Activated CD4-positive, alpha-beta T cell treated with anti-CD3 and anti-CD28 coated beads for 48 hours (primary cell): ENCODE measurements at regions not wholly inside any gene's neighbourhood (a gene's known extent, or its start where the extent isn't known, plus 50 kb on each side); places are given as distances from the start of the nearest gene placed in this dataset.
"Not testable (repeated sequence)": the region's sequence is repeated elsewhere in the genome, so short reads cannot be mapped to it uniquely, and the experiment has no call there.

Experiments used
- DNase-seq: peaks from one replicate; pipeline ENCODE4 v3.0.0-alpha.2; 2020

DNA sequence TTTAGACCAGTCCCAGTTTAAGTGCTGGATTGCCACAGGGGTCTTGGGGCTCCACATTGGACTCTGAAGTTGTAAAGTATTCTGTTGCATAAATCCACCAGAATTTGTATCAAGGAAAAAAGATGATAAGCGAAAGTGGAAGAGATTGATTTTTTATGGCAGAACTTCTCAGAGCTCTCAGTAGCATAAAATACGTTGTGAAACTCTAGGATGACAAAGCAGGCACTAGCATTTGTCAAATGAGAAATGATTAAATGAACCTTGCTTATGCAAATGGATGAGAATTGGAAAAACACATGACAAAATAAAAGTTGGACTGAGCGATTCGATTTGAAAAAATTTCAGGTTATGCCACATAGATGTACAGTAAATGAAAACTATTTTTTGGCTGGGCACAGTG lies 253.8 kb upstream of the RAB4A start:
- no peak for DNase-seq

DNA sequence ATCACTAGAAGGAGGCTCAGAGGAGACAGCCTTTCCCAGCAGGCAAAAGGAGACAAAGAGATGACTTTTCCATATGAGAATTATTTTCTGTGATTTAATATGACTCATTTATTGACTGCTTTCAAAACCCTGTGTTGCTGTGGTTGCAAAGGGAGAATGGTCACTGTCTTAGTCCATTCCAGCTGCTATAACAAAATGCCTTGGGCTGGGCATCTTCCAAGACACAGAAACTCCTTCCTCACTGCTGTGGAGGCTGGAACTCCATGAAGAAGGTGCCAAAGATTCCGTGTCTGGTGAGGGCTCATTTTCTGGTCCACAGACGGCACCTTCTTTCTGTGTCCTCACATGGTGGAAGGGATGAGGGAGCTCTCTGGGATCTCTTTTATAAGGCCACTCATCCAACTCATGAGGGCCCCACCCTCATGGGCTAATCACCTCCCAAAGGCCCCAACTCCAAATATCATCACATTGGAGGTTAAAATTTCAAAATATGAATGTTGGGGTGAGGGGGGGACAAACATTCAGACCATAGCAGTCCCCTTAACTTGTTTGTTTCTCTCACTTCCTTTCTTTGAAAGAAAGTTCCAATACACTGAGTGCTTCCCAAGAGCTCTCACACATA lies 252.1 kb upstream of the RAB4A start:
- no peak for DNase-seq

DNA sequence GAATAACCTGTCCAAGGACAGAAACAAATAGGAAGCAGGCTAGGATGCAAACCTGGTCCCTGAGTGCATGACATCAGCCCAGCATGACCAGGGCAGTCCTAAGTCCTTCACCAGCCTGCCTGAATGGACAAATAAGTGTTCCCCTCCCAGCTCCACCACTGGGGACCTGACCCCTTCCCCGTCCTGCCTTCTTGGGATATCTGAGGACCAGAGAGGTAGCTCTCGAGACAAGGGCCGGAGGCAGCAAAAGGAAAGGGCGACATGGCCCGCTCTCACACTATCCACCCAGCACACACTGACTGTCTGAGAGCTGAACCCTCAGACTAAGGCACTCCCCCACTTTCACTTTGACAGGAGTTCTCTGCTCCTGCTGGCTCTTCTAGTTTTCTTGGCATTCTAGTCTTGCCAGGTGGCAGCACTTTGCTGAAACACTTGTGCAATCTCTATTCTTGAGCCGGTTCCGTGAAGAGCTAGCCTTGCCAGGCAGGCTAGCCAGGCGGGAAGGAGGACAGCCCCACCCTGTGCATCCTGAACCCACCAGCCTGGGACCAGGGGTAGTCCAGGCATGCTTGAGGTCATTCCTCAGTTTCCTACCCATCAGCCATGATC lies 251.1 kb upstream of the RAB4A start:
- no peak for DNase-seq

DNA sequence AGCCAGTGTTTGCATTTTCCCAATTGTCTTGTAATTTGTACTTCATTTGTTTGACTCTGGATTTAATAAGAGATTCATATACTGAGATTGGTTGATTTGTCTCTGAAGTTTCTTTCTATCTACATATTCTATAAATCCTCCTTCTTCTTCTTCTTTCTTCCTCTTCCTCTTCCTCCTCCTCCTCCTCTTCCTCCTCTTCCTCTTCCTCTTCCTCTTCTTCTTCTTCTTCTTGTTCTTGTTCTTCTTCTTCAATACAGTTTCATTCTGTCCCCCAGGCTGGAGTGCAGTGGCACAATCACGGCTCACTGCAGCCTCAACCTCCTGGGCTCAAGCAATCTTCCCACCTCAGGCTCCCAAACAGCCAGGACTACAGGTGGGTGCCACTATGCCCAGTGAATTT lies 249.9 kb upstream of the RAB4A start:
- not testable (repeated sequence) for DNase-seq

DNA sequence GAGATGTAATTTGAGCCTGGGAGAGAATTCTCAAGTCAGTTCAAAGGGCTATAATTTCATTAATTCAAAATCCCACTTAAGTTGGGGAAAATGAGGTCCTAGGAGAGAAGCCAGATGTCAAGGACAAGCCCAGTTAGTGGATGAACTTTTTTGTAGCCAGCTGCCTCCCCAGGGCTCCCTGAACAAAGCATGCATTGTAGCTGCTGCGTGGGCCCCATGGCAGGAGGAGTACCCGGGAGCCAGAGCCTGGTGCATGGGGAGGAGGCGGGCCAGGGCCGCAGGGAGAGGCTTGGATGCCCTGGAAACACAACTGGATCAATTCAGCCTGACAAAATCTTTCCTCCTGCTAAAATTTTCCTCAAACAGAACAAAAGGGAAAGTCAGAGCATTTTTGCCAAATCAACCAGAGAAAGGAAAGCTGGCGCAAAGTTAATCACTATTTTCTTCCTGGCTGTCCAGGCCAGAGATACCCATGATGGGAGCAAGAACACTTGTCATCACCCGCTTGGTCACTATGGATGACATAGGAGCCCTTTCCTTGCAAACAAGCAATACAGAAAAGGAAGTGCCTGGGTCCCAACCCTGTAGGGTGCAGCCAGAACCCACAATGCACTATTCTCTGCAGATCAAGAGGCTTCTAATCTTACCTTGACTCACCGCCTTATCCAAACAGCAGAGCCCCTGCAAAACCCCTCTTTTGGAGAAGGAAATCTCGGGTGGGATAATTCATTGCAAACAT lies 248.1 kb upstream of the RAB4A start:
- DNase-seq, result no peak

DNA sequence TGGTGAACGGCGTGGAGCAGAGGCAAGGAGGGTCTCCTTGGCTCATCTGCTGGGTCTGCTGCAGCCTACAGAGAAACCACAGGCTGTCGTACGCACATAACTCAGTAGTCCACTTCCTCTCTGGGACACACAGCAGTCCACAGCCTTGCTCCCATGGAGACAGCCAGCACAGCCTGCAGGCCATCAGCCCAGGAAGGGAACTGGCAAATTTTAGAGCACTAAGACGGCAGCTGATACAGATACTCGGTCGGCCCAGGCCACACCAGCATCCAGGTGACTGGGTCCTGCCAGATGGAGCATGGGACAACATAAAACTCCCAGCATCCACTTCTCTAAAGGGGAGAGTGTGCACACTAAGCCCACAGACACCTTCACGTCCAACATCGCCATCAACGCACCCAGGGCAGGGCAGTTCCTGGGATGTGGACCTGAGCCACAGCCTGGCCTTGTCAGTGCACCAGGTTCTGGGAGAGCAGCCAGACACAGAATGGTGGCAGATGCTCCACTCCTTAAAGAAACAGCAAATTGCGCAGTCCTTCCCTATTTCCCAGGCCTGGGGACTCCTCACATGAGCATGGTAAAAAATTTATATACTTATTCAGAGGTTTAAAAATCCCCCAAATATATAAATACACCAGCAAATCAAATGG lies 247.1 kb upstream of the RAB4A start:
- no peak for DNase-seq

DNA sequence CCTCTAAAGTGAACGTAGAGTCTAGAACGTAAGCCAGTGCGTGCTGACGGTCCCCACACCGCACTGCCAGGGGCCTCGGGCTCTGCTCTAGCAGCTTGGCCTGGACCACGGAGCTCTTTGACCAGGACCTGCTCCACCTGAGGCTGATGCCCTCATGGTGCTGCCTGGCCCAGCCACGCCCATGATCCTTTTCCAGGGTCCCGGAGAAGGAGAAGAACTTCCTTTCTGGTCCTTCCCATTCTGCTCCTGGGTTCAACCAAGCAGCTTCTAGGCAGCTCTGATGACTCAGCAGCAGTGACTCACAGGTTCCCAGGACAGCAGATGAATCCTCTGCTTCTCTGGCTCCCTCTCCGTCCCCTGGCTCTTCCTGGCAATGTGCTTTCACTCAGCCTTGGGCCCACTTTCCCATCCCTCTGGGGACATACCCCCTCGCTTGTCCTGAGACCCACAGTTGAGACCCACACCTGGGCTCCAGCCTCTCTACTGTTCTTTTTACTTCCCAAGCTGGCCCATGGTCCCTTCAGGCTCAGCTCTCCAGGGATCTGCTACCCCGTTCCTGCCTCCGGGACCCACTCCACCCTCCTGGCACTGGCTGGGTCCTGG lies 246.3 kb upstream of the RAB4A start:
- peak; percentile 46 for DNase-seq

DNA sequence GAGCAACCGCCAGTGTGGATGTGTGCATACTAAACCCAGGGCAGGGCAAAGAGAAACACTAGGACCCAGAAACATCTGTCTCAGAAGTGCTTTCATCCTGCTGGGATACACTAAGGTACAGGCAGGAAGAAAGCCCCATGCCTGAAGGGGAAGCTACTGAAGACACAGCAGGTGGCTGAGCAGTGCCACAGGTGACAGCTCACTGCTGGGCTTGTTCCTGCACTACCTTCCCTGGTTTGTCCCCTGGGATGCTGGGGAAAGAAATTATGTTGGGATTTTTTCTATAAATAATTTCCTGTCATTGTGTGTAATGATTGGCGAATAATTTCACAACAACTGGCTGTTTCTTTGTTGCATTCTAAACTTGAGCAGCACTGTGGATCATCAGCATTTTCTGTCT lies 245.3 kb upstream of the RAB4A start:
- no peak for DNase-seq

DNA sequence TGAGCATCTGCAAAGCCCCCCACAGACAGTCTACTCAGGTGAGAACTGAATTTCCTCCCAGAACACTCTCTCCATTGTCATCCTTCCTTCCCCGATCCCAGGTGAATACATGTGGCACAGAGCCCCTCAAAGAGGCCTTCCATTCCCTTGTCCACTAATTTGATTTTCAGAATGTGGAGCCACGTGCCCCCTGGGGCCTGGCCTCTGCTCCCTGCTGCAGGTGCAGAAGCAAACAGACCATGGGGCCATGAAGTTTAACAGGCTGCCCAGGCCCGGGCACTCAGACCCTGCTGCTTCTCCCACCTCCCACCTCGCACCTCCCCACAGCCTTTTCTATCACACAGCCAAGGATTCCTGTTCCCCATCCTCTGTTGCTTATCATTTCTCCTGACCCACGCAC lies 243.8 kb upstream of the RAB4A start:
- no peak for DNase-seq

DNA sequence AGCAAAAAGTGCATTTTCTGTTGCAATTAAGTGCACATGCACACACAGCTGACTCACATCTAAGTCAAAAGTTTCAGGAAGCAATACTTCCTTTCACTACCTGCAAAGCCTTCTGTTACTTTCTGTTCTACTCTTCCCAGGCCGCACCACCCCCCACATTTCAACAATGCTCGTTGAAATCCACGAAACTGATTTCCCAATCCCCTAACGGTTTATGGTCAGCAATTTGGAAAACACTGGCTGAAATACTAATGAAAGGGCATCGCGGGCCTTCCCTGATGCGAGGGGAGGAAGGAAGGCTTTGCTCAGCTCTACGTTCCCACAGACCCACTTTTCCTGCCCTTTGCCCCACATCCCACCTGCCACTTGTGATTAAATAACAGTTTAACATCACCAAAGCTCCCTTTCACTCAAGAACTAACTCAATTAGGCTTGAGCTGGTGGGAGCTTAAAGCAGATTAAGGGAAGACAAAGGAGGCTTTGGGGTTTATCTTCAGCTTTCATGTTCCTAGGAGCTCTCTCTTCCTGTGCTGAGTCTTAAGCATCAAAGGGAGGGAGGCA lies 243.2 kb upstream of the RAB4A start:
- peak; percentile 36 for DNase-seq

DNA sequence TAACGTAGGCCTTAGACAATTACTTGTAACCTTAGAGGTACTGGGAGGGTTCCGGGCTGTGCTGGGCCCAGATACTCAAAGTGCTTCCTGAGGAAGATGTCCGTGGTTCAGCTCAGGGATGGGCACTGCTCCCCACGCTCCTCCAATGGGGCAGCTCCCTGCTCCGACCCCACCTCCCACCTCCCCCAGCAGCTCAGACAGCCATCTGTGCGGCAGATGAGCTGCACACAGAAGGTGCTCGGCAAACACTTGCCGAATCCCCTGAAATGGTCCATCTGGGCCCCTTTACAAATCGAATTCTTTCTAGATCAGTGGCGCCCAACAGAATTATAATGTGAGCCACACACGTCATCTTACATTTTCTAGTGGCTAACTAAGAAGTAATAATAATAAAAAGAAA lies 242.4 kb upstream of the RAB4A start:
- DNase-seq, result no peak

DNA sequence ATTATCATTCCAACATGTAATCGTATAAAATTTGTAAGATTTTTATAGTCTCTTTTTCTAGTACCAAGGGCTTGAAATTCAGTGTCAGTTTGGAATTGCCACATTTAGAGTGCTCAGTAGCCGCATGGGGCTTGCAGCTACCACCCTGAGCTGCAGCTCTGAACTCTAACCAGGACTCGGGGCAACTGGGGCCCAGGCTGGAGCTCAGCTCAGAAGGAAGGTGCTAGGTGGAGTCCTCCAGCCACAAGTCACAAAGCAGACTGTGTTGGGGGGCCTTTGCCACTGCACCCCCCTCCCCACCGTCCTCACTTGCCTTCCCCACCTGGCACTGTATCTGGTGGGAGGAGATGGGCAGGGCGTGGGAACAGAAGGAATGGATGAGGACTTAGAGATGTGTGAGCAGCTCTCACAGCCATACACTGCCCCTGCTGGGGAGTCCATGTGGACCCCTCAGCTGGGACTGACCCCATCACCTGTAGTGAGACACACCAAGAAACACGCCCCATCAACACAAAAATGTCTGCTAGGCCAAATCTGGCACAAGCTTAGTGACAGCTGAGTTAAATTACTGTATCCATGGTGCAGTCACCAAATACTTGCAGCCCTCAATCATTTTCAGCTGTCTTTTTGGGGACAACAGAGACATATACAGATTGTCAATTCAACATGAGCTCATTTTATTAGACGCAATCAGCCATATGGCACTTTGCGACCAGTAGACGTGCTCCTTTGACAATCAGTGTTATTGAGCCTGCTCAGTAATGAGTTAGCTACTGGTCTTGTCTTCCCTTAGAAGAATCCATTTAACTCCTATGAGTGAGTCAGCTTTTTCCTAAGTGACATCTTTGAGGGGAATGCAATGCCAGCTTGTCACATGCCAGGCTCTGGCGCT lies 241.7 kb upstream of the RAB4A start:
- DNase-seq, result no peak

DNA sequence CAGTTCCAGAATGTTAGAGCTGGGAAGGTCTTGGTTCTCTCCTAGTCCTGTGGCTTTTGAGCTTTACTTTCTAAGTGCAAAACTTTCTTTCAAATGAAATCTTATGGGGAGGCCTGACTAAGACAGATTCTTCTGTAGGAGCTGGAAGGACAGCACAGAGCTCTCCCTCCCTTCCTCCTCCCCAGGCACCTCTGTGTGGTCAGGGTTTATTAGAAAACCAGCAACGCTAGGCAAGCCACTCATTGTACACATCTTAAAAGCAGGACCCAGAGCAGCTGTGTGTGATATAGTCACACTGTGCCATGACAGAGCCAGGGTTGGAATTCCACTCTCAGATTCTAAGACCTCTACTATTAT lies 241.1 kb upstream of the RAB4A start:
- no peak for DNase-seq

DNA sequence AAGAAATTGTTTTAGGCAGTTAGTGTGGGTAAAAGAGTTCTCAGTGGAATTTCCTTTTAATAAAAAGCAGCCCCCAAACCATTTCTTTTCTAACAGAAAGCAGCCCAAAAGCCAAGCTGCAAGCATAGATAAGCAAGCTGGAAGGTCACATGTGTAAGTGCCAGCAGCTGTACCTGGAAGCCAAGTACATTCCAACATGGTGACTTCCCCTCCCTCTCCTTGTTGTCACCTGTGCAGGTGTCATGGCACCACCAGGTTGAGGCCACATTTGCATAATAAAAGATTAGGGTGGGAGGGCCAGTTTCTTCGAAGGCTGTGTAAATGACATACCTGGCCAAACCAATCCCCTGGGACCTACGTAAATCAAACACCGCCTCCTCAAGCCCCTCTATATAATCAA lies 240.3 kb upstream of the RAB4A start:
- DNase-seq, result no peak

DNA sequence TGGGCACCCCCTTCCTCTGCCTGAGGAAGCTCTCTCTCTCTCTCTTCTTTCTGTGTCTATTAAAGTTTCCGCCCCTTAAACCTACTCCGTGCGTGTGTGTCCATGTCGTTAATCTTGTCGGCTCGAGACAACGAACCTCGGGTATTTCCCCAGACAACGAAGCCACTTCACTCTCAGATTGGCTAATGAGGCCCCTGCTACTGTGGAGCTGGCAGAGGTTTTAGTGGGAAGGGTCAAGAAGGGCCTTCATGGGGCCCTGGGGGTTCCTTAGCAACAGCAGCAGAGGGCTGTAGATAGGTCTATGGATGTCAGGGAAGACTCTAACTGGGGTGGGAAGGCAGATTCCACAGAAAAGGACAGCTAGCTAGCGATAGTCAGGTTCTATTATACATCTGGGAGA lies 239.8 kb upstream of the RAB4A start:
- DNase-seq, result no peak

DNA sequence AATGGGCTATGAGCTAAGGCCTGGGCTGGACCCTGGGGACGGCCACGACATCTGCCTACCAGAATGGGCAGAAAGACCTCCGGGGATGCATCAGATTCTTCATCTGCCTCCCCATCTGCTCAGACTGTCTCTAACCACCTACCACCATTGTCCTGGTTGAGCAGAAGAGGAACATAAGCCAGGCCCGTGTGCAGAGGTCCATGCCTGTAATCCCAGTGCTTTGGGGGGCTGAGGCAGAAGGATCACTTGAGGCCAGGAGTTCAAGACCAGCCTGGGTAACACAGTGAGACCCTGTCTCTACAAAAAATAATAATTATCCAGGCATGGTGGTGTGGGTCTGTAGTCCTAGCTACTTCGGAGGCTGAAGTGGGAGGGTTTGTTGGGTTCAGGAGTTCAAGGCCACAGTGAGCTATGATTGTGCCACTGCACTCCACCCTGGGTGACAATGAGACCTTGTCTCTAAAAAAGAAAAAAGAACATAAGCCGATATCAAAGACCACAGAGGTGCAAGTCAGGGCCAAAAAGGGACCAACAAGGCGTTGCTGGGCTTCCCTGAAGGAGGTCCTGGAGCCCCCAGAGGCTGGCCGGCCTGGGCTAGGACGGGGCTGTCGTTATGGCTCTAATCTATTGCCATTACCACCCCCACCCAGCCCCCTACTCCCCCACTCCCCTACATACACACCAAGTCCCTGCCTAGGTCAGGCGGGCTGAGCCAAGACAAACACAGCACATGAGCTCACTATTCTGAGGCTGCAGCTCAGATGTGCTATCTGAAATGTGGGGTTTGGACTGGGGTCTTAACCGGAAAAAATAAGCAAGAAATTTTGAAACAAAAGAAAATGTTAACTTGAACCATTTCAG lies 239.2 kb upstream of the RAB4A start:
- no peak for DNase-seq

DNA sequence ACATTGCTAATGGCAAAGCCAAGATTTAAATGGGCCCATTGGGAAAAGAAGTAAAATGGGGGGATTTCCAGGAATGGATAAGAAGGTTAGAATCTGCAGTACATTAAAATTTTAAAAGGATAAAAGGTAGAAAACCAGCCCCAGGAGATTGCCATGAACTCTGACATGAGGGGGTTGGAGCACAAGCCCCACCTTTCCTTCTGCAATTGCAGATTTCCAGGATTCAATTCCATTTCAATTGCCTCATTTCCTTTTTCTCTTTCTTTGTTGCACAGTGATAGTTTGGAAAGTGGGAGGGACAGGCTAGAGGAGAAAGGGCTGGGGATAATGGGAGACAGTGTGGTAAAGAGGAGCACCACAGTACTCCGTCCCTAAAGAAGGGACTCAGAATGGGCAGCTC lies 238.5 kb upstream of the RAB4A start:
- DNase-seq, result no peak

DNA sequence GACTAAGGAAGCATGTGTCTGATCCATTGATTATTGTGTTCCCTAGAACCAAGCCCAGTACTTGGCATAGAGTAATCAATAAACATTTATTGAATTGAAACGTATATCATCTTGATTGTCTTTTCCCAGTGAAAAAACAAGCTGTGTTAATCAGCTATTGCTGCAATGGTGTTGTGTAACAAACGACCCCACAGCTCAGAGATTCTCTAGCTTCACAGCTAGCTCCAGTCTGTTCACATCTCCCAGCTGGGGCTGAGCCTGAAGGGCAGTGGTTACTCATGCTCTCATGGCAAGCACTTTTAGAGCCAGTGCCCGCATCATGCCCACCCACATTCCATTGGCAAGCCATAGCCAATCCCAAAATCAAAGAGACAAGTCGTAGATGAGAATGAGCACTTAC lies 237.4 kb upstream of the RAB4A start:
- DNase-seq, result no peak

DNA sequence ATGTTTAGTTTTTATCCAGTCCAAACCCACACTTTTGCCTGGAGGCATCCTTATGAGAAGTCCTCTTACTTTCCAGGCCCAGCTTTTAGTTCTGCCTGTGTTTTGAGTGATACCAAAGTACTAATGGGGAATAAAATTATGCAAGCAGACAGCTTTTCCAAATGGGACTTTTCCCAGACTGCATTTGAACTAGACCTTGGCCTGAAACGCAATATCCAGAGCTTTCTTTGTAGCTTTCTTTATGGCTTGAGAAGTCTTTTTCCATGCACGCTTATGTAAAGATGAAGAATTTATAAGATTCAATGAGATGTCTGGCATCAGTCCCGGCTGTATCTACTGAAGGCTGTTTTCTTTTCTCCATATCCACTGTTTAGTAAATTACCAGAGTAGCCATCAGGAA lies 236.6 kb upstream of the RAB4A start:
- DNase-seq, result no peak

DNA sequence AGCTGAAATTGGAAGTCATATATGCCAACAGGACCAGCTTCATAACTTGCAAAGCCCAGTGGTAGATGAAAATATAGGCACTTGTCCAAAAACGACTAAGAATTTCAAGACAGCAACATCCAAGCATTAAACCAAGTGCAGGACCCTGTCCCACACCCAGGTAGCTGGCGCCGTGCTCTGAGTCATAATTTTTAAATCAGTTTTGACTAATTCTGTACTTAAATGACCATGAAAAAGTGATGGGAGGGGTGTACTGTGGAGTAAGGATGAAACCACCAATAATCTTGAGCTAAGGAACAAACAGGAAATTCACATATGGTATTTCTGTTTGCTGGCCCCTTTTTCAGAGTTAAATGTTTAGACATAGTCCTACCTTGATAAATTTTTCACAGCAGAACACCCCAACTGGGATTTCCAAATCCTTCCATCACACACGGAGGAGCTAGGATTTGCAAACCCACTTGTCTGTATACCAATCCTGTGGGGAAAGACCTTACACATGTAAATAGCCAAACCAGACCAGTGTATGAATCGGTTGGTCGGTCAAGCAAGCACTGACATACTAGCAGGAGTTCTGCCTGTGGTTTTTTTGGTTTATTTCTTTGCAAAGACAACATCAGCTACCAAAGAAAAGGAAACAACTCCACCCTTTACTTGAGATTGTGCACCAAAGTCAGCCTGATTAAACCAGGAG lies 235.7 kb upstream of the RAB4A start:
- peak; percentile 22 for DNase-seq

DNA sequence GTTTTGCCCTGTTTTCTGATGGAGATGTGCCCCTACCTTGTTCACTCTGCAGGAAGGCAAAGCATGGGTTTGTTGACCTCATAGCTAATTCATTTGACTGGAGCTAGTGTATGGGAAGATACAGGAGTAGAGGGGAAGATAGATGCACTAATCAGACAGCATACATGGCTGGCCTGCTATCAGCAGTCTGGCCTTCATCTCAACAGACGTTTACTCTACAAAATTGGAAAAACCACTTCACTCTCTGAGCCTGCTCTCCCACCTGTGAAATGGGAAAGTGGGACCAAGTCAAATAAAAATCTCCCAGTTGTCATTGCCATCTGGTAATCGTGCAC lies 235.2 kb upstream of the RAB4A start:
- DNase-seq, result no peak
